ENCODE measurements at regions not wholly inside any gene's neighbourhood (a gene's known extent, or its start where the extent isn't known, plus 50 kb on each side); places are given as distances from the start of the nearest gene placed in this dataset.
"Not testable (repeated sequence)": the region's sequence is repeated elsewhere in the genome, so short reads cannot be mapped to it uniquely, and the experiment has no call there.

GRCh38 chr1:58076258-58076657, 470.3 kb downstream of the OMA1 start:
- no peak for DNase-seq (ENCODE audit: low read depth, low spot score)
- in situ Hi-C loops (cut with HindIII; ENCODE audit: low pct_unique_long_range_greater_than_20kb, low sequenced_read_pairs), result no loop called here

GRCh38 chr1:58075188-58075578, 471.3 kb downstream of the OMA1 start:
- in situ Hi-C loops (cut with HindIII; ENCODE audit: low pct_unique_long_range_greater_than_20kb, low sequenced_read_pairs), result no loop called here
- DNase-seq (ENCODE audit: low read depth, low spot score), result no peak

GRCh38 chr1:58072450-58072849, 474.1 kb downstream of the OMA1 start:
- in situ Hi-C loops (cut with HindIII; ENCODE audit: low pct_unique_long_range_greater_than_20kb, low sequenced_read_pairs), result no loop called here
- no peak for DNase-seq (ENCODE audit: low read depth, low spot score)

- DNase-seq (ENCODE audit: low read depth, low spot score), result no peak
- in situ Hi-C loops (cut with HindIII; ENCODE audit: low pct_unique_long_range_greater_than_20kb, low sequenced_read_pairs), result no loop called here
Measured at GRCh38 chr1:58067082-58067481, 479.4 kb downstream of the OMA1 start.

- in situ Hi-C loops (cut with HindIII; ENCODE audit: low pct_unique_long_range_greater_than_20kb, low sequenced_read_pairs), result no loop called here
- DNase-seq (ENCODE audit: low read depth, low spot score), result peak; percentile 19
Measured at GRCh38 chr1:58065520-58065919, 481.0 kb downstream of the OMA1 start.

- in situ Hi-C loops (cut with HindIII; ENCODE audit: low pct_unique_long_range_greater_than_20kb, low sequenced_read_pairs), result no loop called here
Measured at GRCh38 chr1:58064166-58064565, 482.4 kb downstream of the OMA1 start.

GRCh38 chr1:58063095-58063494, 483.4 kb downstream of the OMA1 start:
- DNase-seq (ENCODE audit: low read depth, low spot score), result no peak
- in situ Hi-C loops (cut with HindIII; ENCODE audit: low pct_unique_long_range_greater_than_20kb, low sequenced_read_pairs), result no loop called here

More at GRCh38 chr1:58064166-58064565, 482.4 kb downstream of the OMA1 start:
- DNase-seq (ENCODE audit: low read depth, low spot score), result no peak

GRCh38 chr1:58062635-58063034, 483.9 kb downstream of the OMA1 start:
- no peak for DNase-seq (ENCODE audit: low read depth, low spot score)
- in situ Hi-C loops (cut with HindIII; ENCODE audit: low pct_unique_long_range_greater_than_20kb, low sequenced_read_pairs), result no loop called here

- in situ Hi-C loops (cut with HindIII; ENCODE audit: low pct_unique_long_range_greater_than_20kb, low sequenced_read_pairs), result no loop called here
- no peak for DNase-seq (ENCODE audit: low read depth, low spot score)
Measured at GRCh38 chr1:58060559-58061170, 485.9 kb downstream of the OMA1 start.

GRCh38 chr1:58059789-58060188, 486.7 kb downstream of the OMA1 start:
- DNase-seq (ENCODE audit: low read depth, low spot score), result no peak

GRCh38 chr1:58058323-58058722, 488.2 kb downstream of the OMA1 start:
- in situ Hi-C loops (cut with HindIII; ENCODE audit: low pct_unique_long_range_greater_than_20kb, low sequenced_read_pairs), result no loop called here
- no peak for DNase-seq (ENCODE audit: low read depth, low spot score)

More at GRCh38 chr1:58059789-58060188, 486.7 kb downstream of the OMA1 start:
- in situ Hi-C loops (cut with HindIII; ENCODE audit: low pct_unique_long_range_greater_than_20kb, low sequenced_read_pairs), result no loop called here

GRCh38 chr1:58057826-58058225, 488.7 kb downstream of the OMA1 start:
- in situ Hi-C loops (cut with HindIII; ENCODE audit: low pct_unique_long_range_greater_than_20kb, low sequenced_read_pairs), result no loop called here
- no peak for DNase-seq (ENCODE audit: low read depth, low spot score)

GRCh38 chr1:58051187-58051586, 495.3 kb downstream of the OMA1 start:
- DNase-seq (ENCODE audit: low read depth, low spot score); in situ Hi-C loops (cut with HindIII; ENCODE audit: low pct_unique_long_range_greater_than_20kb, low sequenced_read_pairs): not testable (repeated sequence)

- in situ Hi-C loops (cut with HindIII; ENCODE audit: low pct_unique_long_range_greater_than_20kb, low sequenced_read_pairs), result no loop called here
- DNase-seq (ENCODE audit: low read depth, low spot score), result peak; percentile 54
Measured at GRCh38 chr1:58047265-58047858, 499.2 kb downstream of the OMA1 start.

- no peak for DNase-seq (ENCODE audit: low read depth, low spot score)
- in situ Hi-C loops (cut with HindIII; ENCODE audit: low pct_unique_long_range_greater_than_20kb, low sequenced_read_pairs), result no loop called here
Measured at GRCh38 chr1:58045094-58045705, 501.3 kb downstream of the OMA1 start.

- in situ Hi-C loops (cut with HindIII; ENCODE audit: low pct_unique_long_range_greater_than_20kb, low sequenced_read_pairs), result no loop called here
- DNase-seq (ENCODE audit: low read depth, low spot score), result no peak
Measured at GRCh38 chr1:58041621-58042020, 504.9 kb downstream of the OMA1 start.

- no peak for DNase-seq (ENCODE audit: low read depth, low spot score)
- in situ Hi-C loops (cut with HindIII; ENCODE audit: low pct_unique_long_range_greater_than_20kb, low sequenced_read_pairs), result no loop called here
Measured at GRCh38 chr1:58038574-58038973, 508.0 kb downstream of the OMA1 start.

GRCh38 chr1:58035523-58035922, 511.0 kb downstream of the OMA1 start:
- in situ Hi-C loops (cut with HindIII; ENCODE audit: low pct_unique_long_range_greater_than_20kb, low sequenced_read_pairs), result no loop called here
- peak; percentile 39 for DNase-seq (ENCODE audit: low read depth, low spot score)

- in situ Hi-C loops (cut with HindIII; ENCODE audit: low pct_unique_long_range_greater_than_20kb, low sequenced_read_pairs), result no loop called here
- DNase-seq (ENCODE audit: low read depth, low spot score), result peak; percentile 67
Measured at GRCh38 chr1:58033311-58033710, 513.2 kb downstream of the OMA1 start.
